ENCODE measurements at regions not wholly inside any gene's neighbourhood (a gene's known extent, or its start where the extent isn't known, plus 50 kb on each side); places are given as distances from the start of the nearest gene placed in this dataset.

- no peaks in the 10 kb centered on the region for H3K9me3 Mint-ChIP-seq
- H3K4me3 Mint-ChIP-seq, result peak overlapping the region in 1 of 3 experiments; percentile 21
- H3K27ac Mint-ChIP-seq, result peak overlapping the region; percentile 51 to 83 (median 69)
- no peak for TF ChIP-seq CTCF (IDR thresholded peaks at IDR 0.05; ENCODE audit: unreplicated experiment in 3 of 3)
- peaks cover 10% of the 10 kb centered on the region for H3K27me3 Mint-ChIP-seq (ENCODE audit: low read depth)
- H3K4me1 Mint-ChIP-seq, result peaks cover 51% of the 10 kb centered on the region
- peaks cover 5% of the 10 kb centered on the region for H3K36me3 Mint-ChIP-seq (ENCODE audit: low read depth)
These were observed 222.5 kb upstream of the GSE1 start for GRCh38 chr16:85390511-85391174.

GRCh38 chr16:85391175-85391707, 221.9 kb upstream of the GSE1 start:
- Mint-ChIP-seq H3K9me3 (no peaks in the 10 kb centered on the region), H3K4me1 (peaks cover 57% of the 10 kb centered on the region), H3K27me3 (ENCODE audit: low read depth) (peaks cover 10% of the 10 kb centered on the region), H3K36me3 (ENCODE audit: low read depth) (peaks cover 5% of the 10 kb centered on the region), H3K27ac (peak overlapping the region; percentile 49 to 83 (median 51)), H3K4me3 (no peak overlapping the region)
- TF ChIP-seq CTCF (IDR thresholded peaks at IDR 0.05; ENCODE audit: unreplicated experiment in 3 of 3), result no peak

- Mint-ChIP-seq H3K27ac (peak overlapping the region in 2 of 3 experiments; percentile 15 to 66), H3K36me3 (ENCODE audit: low read depth) (peaks cover 5% of the 10 kb centered on the region), H3K27me3 (ENCODE audit: low read depth) (peaks cover 10% of the 10 kb centered on the region), H3K9me3 (no peaks in the 10 kb centered on the region), H3K4me3 (no peak overlapping the region), H3K4me1 (peaks cover 64% of the 10 kb centered on the region)
- TF ChIP-seq CTCF (IDR thresholded peaks at IDR 0.05; ENCODE audit: unreplicated experiment in 3 of 3), result no peak
These were observed 221.1 kb upstream of the GSE1 start for GRCh38 chr16:85391769-85392583.

GRCh38 chr16:85392756-85393673, 220.1 kb upstream of the GSE1 start:
- Mint-ChIP-seq H3K4me3 (no peak overlapping the region), H3K9me3 (no peaks in the 10 kb centered on the region), H3K4me1 (peaks cover 65% of the 10 kb centered on the region), H3K27ac (no peak overlapping the region), H3K27me3 (ENCODE audit: low read depth) (peaks cover 10% of the 10 kb centered on the region), H3K36me3 (ENCODE audit: low read depth) (peaks cover 5% of the 10 kb centered on the region)
- no peak for TF ChIP-seq CTCF (IDR thresholded peaks at IDR 0.05; ENCODE audit: unreplicated experiment in 3 of 3)

- peak overlapping the region in 2 of 3 experiments; percentile 52 to 80 for H3K27ac Mint-ChIP-seq
- peaks cover 10% of the 10 kb centered on the region for H3K27me3 Mint-ChIP-seq (ENCODE audit: low read depth)
- H3K36me3 Mint-ChIP-seq (ENCODE audit: low read depth), result peaks cover 5% of the 10 kb centered on the region
- peak overlapping the region in 2 of 3 experiments; percentile 9 to 13 for H3K4me3 Mint-ChIP-seq
- TF ChIP-seq CTCF (IDR thresholded peaks at IDR 0.05; ENCODE audit: unreplicated experiment in 3 of 3), result peak; percentile 92 to 96 (median 95)
- H3K4me1 Mint-ChIP-seq, result peaks cover 69% of the 10 kb centered on the region
- no peaks in the 10 kb centered on the region for H3K9me3 Mint-ChIP-seq
These were observed 219.3 kb upstream of the GSE1 start for GRCh38 chr16:85393674-85394451.

All from nephron (organoid).